SK-N-SH (cell line): ENCODE measurements at regions not wholly inside any gene's neighbourhood (a gene's known extent, or its start where the extent isn't known, plus 50 kb on each side); places are given as distances from the start of the nearest gene placed in this dataset.

ENCODE experiments used
- CTCF ChIP-seq: fragments of 200-600 bp; sonication (generic); IDR thresholded peaks from 2 replicates; pipeline ENCODE4 v1.6.1; 2017; ENCODE audit warnings: antibody characterized with exemption, mild to moderate bottlenecking, moderate library complexity
- SIN3A ChIP-seq: IDR thresholded peaks from 2 replicates; pipeline ENCODE4 v1.6.1; 2012; ENCODE audit warnings: low read depth, mild to moderate bottlenecking, low read length, moderate library complexity, borderline replicate concordance

GRCh38 chr3:96646596-96646995 is 167.8 kb upstream of the EPHA6 start:
- no peak for TF ChIP-seq CTCF
- TF ChIP-seq SIN3A, result no peak
